HepG2 (cell line): ENCODE measurements at regions not wholly inside any gene's neighbourhood (a gene's known extent, or its start where the extent isn't known, plus 50 kb on each side); places are given as distances from the start of the nearest gene placed in this dataset.

Experiments used
- ATAC-seq: fragments of 200-7000 bp; cut with Tn5 transposase; 3 replicates; pipeline ENCODE4 v1.9.1; 2020; ENCODE audit warnings: mild to moderate bottlenecking, moderate library complexity
- BruUV-seq: library from RNA; stranded (reverse); fragments of 400-500 nt; replicated peaks from 2 replicates; lab custom pipeline; 2021; lab: Mats Ljungman, UMichigan
- CTCF ChIA-PET: fragments of 300-600 bp; formaldehyde crosslinking; extraction: SDS; loops from one replicate; lab custom pipeline; 2021; ENCODE audit warnings: low total read pairs, inconsistent platforms, low intra/inter-chr PET ratio; lab: Yijun Ruan, JAX
- POLR2A ChIA-PET: fragments of 350-600 bp; sonication (Branson Sonifier 250); formaldehyde crosslinking; loops from one replicate; lab custom pipeline; 2020; ENCODE audit warnings: antibody characterized with exemption, inconsistent platforms; lab: Yijun Ruan, JAX
- DNase-seq: peaks from one replicate; pipeline ENCODE4 v3.0.0-alpha.2; 2015; ENCODE audit warnings: low spot score
- FAIRE-seq: peaks from 3 replicates; lab custom pipeline; 2011; peaks lifted over from hg19 to GRCh38; lab: Jason Lieb, UNC
- H2AFZ ChIP-seq: one replicate; pipeline ENCODE4 v1.6.1; 2011; ENCODE audit warnings: low read length, inconsistent platforms
- H3K27ac ChIP-seq: fragments of 300-600 bp; 3 replicates; pipeline ENCODE4 v1.8.0; 2011; ENCODE audit warnings: mixed run types, mild to moderate bottlenecking, mixed read lengths, low read length, inconsistent platforms; ENCODE audit not compliant: insufficient read depth; ENCODE audit errors: extremely low read length
- H3K27me3 ChIP-seq, 2 experiments: fragments of 200-600 bp in 1 of 2; 2 replicates in 1 of 2; 3 replicates in 1 of 2; pipeline versions ENCODE4 v1.6.0 to v1.8.0; 2011; ENCODE audit warnings: low read length in 2 of 2, mild to moderate bottlenecking in 2 of 2, moderate library complexity in 2 of 2, inconsistent platforms in 1 of 2; ENCODE audit not compliant: insufficient read depth in 2 of 2, control insufficient read depth in 1 of 2
- H3K36me3 ChIP-seq, 2 experiments: fragments of 200-600 bp in 1 of 2; replicated peaks in 1 of 2; 2 replicates in 1 of 2; 3 replicates in 1 of 2; pipeline versions ENCODE4 v1.5.1 to v1.8.0; 2011; ENCODE audit warnings: low read length in 2 of 2, inconsistent platforms in 1 of 2; ENCODE audit not compliant: insufficient read depth in 2 of 2, control insufficient read depth in 1 of 2
- H3K4me1 ChIP-seq: 2 replicates; pipeline ENCODE4 v1.5.1; 2012; ENCODE audit warnings: low read length, inconsistent platforms; ENCODE audit not compliant: insufficient read depth
- H3K4me2 ChIP-seq: 2 replicates; pipeline ENCODE4 v1.6.0; 2011; ENCODE audit warnings: low read depth, low read length, inconsistent platforms
- H3K4me3 ChIP-seq, 3 experiments: fragments of 200-600 bp in 1 of 3; sonication (generic), shearing (Covaris generic) in 1 of 3; replicated peaks in 1 of 3; 2 replicates each; pipeline ENCODE4 v1.5.1; 2011 to 2016; ENCODE audit warnings: low read length in 3 of 3, inconsistent platforms in 2 of 3, low read depth in 2 of 3, mild to moderate bottlenecking in 2 of 3, control low read depth in 1 of 3, mixed read lengths in 1 of 3; ENCODE audit not compliant: insufficient read depth in 1 of 3
- H3K79me2 ChIP-seq: one replicate; pipeline ENCODE4 v1.6.1; 2011; ENCODE audit warnings: low read length, inconsistent platforms; ENCODE audit not compliant: insufficient read depth
- H3K9ac ChIP-seq: 2 replicates; pipeline ENCODE4 v1.6.0; 2011; ENCODE audit warnings: mild to moderate bottlenecking, low read depth, low read length, inconsistent platforms; ENCODE audit not compliant: insufficient read depth
- H3K9me3 ChIP-seq: 2 replicates; pipeline ENCODE4 v1.5.1; 2012; ENCODE audit warnings: mild to moderate bottlenecking, low read length
- H4K20me1 ChIP-seq: 2 replicates; pipeline ENCODE4 v1.6.0; 2011; ENCODE audit warnings: inconsistent platforms, mild to moderate bottlenecking, low read length, moderate library complexity; ENCODE audit not compliant: insufficient read depth
- GFI1 ChIP-seq: sonication (generic); formaldehyde crosslinking; IDR thresholded peaks from 2 replicates; pipeline ENCODE4 v1.5.0; 2020; ENCODE audit warnings: missing genetic modification reagents, mild to moderate bottlenecking, borderline replicate concordance
- KDM5A ChIP-seq: fragments of 200-600 bp; sonication (generic); IDR thresholded peaks from 2 replicates; pipeline ENCODE4 v1.7.0; 2018; ENCODE audit warnings: antibody characterized with exemption, mild to moderate bottlenecking, low read length, borderline replicate concordance
- RBAK ChIP-seq: sonication (generic); formaldehyde crosslinking; IDR thresholded peaks from 2 replicates; pipeline ENCODE4 v1.5.1; 2020; ENCODE audit warnings: mild to moderate bottlenecking, missing genetic modification reagents
- SMAD3 ChIP-seq: sonication (generic); formaldehyde crosslinking; IDR thresholded peaks from 2 replicates; pipeline ENCODE4 v1.4.0; 2020; ENCODE audit warnings: missing genetic modification reagents
- ZBTB34 ChIP-seq: sonication (generic); formaldehyde crosslinking; IDR thresholded peaks from 2 replicates; pipeline ENCODE4 v1.8.0; 2022; ENCODE audit warnings: mild to moderate bottlenecking, missing genetic modification reagents
- ZNF24 ChIP-seq: fragments of 450-650 bp; IDR thresholded peaks from 2 replicates; pipeline ENCODE4 v1.6.1; 2017; ENCODE audit warnings: antibody characterized with exemption, mild to moderate bottlenecking
- ZNF280B ChIP-seq: sonication (generic); formaldehyde crosslinking; IDR thresholded peaks from 2 replicates; pipeline ENCODE4 v1.5.0; 2020; ENCODE audit warnings: missing genetic modification reagents, mild to moderate bottlenecking, borderline replicate concordance
- ZNF280D ChIP-seq: sonication (generic); formaldehyde crosslinking; IDR thresholded peaks from 2 replicates; pipeline ENCODE4 v1.5.1; 2020; ENCODE audit warnings: mild to moderate bottlenecking, missing genetic modification reagents
- ZNF318 ChIP-seq: sonication (generic); formaldehyde crosslinking; IDR thresholded peaks from 2 replicates; pipeline ENCODE4 v1.4.0; 2020; ENCODE audit warnings: mild to moderate bottlenecking, missing genetic modification reagents
- WGBS: methylation state at CpG from one replicate; pipeline ENCODE4 v1.1.6; 2017; ENCODE audit warnings: low lambda C conversion rate; 5-methylcytosine and 5-hydroxymethylcytosine counted together
- in situ Hi-C: cut with HindIII; loops from 2 replicates; pipeline ENCODE4 v1.10.0; 2017; ENCODE audit warnings: low pct_unique_long_range_greater_than_20kb; ENCODE audit not compliant: extremely low pct_ligation_motif_present
- intact Hi-C: fragments of 100-400 bp; cut with micrococcal nuclease; formaldehyde crosslinking; loops from one replicate; pipeline ENCODE4 v1.10.0; 2022; ENCODE audit not compliant: unreplicated experiment

- Histone ChIP-seq H3K4me2 (no peak overlapping the region), H3K4me3 (no peak overlapping the region), H3K36me3 (no peaks in the 10 kb centered on the region), H3K9me3 (no peaks in the 10 kb centered on the region), H2AFZ (no peak overlapping the region), H4K20me1 (no peaks in the 10 kb centered on the region), H3K27me3 (no peaks in the 10 kb centered on the region), H3K79me2 (no peaks in the 10 kb centered on the region), H3K27ac (no peak overlapping the region), H3K9ac (no peak overlapping the region), H3K4me1 (no peaks in the 10 kb centered on the region)
- FAIRE-seq, result no peak
- WGBS, result 46% methylated on average over 4 of the region's 4 CpGs
- intact Hi-C loops (no loop called here), in situ Hi-C loops (no loop called here)
- ChIA-PET CTCF (no interaction called here), POLR2A (no interaction called here)
- BruUV-seq, result no TSS peak
- no peak for DNase-seq
- no peak for ATAC-seq
- TF ChIP-seq ZNF318 (CRISPR knock-in tag) (no peak), KDM5A (no peak), RBAK (CRISPR knock-in tag) (no peak), ZBTB34 (no peak), SMAD3 (CRISPR knock-in tag) (no peak), GFI1 (CRISPR knock-in tag) (no peak), ZNF24 (no peak), ZNF280B (CRISPR knock-in tag) (no peak), ZNF280D (no peak)
Observed at GRCh38 chr6:126603410-126603809, 263.5 kb downstream of the CENPW start.
